ENCODE measurements at regions not wholly inside any gene's neighbourhood (a gene's known extent, or its start where the extent isn't known, plus 50 kb on each side); places are given as distances from the start of the nearest gene placed in this dataset.
"Not testable (repeated sequence)": the region's sequence is repeated elsewhere in the genome, so short reads cannot be mapped to it uniquely, and the experiment has no call there.

DNA sequence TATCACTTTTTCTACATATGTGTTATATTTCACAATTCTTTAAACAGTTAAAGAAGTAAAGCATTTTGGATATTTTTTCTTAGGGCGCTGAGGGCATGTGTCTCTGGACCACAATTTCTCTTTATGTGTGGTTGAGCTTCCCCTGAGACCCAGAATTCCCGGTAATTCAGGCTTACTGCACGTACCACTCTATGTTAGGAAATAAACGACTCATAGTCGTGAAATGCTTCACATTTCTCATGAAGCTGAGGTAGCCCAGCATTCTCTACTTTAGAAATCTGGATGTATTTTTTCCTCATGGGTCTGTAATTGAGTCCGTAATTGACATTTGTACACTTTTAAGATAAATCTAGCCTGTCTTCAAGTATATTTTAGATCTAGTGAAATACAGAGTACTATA is 170.6 kb downstream of the FZD1 start:
- no peaks in the 10 kb centered on the region for H3K27me3 ChIP-seq
- no peak overlapping the region for H3K27ac ChIP-seq
- no peak for DNase-seq
- H3K4me3 ChIP-seq, result no peak overlapping the region
- intact Hi-C loops (cut with DNase I; ENCODE audit: low total_unique reads) (no loop called here), in situ Hi-C loops (cut with MboI; ENCODE audit: low sequenced_read_pairs in 4 of 4) (no loop called here)
- no peaks in the 10 kb centered on the region for H3K36me3 ChIP-seq
- TF ChIP-seq CTCF (IDR thresholded peaks at IDR 0.05 in 4 of 5, conservative IDR thresholded peaks at IDR 0.05 in 1 of 5), result no peak
- no peak for TF ChIP-seq POLR2A (IDR thresholded peaks at IDR 0.05)
- no peak for ATAC-seq
- no peaks in the 10 kb centered on the region for H3K4me1 ChIP-seq
- no peaks in the 10 kb centered on the region for H3K9me3 ChIP-seq

DNA sequence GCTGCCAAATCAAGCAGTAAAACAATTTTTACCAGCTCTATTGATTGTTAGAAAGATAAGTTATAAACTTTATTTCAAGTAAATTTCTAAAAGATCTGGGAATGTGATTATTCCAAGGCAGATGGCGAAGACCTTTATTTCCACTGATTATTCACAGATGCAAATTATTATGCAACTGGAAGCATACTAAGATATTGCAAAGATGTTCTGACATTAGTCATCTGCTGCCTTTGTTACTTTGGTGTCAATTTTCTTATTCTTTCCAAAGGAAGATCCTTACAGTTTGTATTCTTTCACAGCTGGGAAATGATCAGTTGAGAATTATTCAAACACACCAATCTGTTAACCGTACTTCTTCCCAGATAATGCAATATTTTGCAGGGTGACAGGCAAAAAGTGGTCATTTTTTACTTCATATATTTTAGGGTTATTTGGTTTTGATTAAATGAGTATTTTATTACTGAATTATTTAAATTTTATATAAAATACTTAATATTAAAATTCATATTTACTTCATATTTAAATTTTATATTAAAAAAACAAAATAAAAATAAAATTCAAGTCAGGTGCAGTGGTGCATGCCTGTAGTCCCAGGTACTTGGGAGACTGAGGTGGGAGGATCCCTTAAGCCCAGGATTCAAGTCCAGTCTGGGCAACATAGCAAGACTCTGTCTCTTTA is 171.3 kb downstream of the FZD1 start:
- Histone ChIP-seq H3K4me1 (no peaks in the 10 kb centered on the region), H3K4me3 (no peak overlapping the region), H3K9me3 (no peaks in the 10 kb centered on the region), H3K36me3 (no peaks in the 10 kb centered on the region), H3K27ac (no peak overlapping the region), H3K27me3 (no peaks in the 10 kb centered on the region)
- DNase-seq (no peak), ATAC-seq (no peak)
- intact Hi-C loops (cut with DNase I; ENCODE audit: low total_unique reads) (no loop called here), in situ Hi-C loops (cut with MboI; ENCODE audit: low sequenced_read_pairs in 4 of 4) (no loop called here)
- no peak for TF ChIP-seq POLR2A (IDR thresholded peaks at IDR 0.05)
- TF ChIP-seq CTCF (IDR thresholded peaks at IDR 0.05 in 4 of 5, conservative IDR thresholded peaks at IDR 0.05 in 1 of 5), result no peak

DNA sequence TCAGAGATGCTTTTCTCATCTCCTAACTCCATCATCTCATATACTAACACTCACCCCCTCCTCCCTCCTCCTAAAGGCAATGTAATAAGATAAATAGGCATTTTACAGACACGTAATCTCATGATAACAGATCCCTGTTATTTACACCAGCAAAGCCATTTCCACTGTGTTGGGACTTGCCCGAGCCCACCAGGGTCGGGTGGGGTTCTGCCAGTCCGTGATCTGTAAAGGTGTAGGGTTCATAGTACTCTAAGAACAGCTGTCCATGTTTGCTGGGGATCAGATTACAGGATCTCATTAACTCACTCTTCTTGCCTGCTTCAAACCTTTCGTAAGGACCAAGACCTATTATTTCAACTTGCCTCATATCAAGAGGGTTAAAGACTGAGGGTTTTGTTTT is 172.4 kb downstream of the FZD1 start:
- in situ Hi-C loops (cut with MboI; ENCODE audit: low sequenced_read_pairs in 4 of 4), result no loop called here
- H3K4me3 ChIP-seq, result no peak overlapping the region
- H3K9me3 ChIP-seq, result no peaks in the 10 kb centered on the region
- intact Hi-C loops (cut with DNase I; ENCODE audit: low total_unique reads), result no loop called here
- H3K36me3 ChIP-seq, result no peaks in the 10 kb centered on the region
- H3K4me1 ChIP-seq, result no peaks in the 10 kb centered on the region
- no peak for DNase-seq
- ATAC-seq, result no peak
- no peaks in the 10 kb centered on the region for H3K27me3 ChIP-seq
- H3K27ac ChIP-seq, result no peak overlapping the region
- no peak for TF ChIP-seq POLR2A (IDR thresholded peaks at IDR 0.05)
- TF ChIP-seq CTCF (IDR thresholded peaks at IDR 0.05 in 4 of 5, conservative IDR thresholded peaks at IDR 0.05 in 1 of 5), result no peak

DNA sequence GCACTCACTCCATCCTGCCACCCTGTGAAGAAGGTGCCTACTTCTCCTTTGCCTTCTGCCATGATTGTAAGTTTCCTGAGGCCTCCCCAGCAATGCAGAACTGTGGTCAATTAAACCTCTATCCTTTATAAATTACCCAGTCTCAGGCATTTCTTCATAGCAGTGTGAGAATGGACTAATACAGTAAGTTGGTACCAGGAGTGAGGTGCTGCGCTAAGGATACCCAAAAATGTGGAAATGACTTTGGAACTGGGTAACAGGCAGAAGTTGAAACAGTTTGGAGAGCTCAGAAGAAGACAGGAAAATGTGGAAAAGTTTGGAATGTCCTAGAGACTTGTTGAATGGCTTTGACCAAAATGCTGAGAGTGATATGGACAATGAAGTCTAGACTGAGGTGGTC is 176.0 kb downstream of the FZD1 start:
- H3K9me3 ChIP-seq; H3K27ac ChIP-seq; intact Hi-C loops (cut with DNase I; ENCODE audit: low total_unique reads); H3K36me3 ChIP-seq; H3K27me3 ChIP-seq; H3K4me1 ChIP-seq; DNase-seq; H3K4me3 ChIP-seq; ATAC-seq; in situ Hi-C loops (cut with MboI; ENCODE audit: low sequenced_read_pairs in 4 of 4): not testable (repeated sequence)

DNA sequence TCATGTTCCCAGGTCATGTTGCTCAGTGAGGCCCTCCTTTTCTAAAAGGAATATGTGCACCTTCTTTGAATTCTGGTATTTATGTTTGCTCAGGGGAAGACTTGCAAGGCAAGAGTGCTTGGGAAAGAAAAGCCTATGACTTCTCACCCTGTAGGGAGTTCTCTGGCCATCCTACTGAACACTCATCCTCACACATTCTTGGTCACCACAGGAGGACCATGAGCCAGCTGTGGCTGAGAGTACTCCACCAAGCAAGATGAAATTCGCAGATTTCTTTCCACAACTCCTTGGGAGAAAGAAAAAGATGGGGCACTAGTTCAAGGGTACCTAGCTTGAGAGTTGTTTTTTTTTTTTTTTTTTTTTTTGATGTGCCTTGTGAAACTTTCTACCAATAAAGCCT is 179.6 kb downstream of the FZD1 start:
- Histone ChIP-seq H3K9me3 (no peaks in the 10 kb centered on the region), H3K27me3 (no peaks in the 10 kb centered on the region), H3K36me3 (no peaks in the 10 kb centered on the region), H3K27ac (no peak overlapping the region), H3K4me3 (no peak overlapping the region), H3K4me1 (no peaks in the 10 kb centered on the region)
- DNase-seq (no peak), ATAC-seq (no peak)
- in situ Hi-C loops (cut with MboI; ENCODE audit: low sequenced_read_pairs in 4 of 4), result no loop called here
- no peak for TF ChIP-seq POLR2A (IDR thresholded peaks at IDR 0.05)
- no peak for TF ChIP-seq CTCF (IDR thresholded peaks at IDR 0.05 in 4 of 5, conservative IDR thresholded peaks at IDR 0.05 in 1 of 5)
- intact Hi-C loops (cut with DNase I; ENCODE audit: low total_unique reads), result no loop called here
